ENCODE measurements at regions not wholly inside any gene's neighbourhood (a gene's known extent, or its start where the extent isn't known, plus 50 kb on each side); places are given as distances from the start of the nearest gene placed in this dataset.
"Not testable (repeated sequence)": the region's sequence is repeated elsewhere in the genome, so short reads cannot be mapped to it uniquely, and the experiment has no call there.

GRCh38 chr7:65572581-65572980 is 198.9 kb downstream of the ZNF92 start:
- TF ChIP-seq, protein P1, sequence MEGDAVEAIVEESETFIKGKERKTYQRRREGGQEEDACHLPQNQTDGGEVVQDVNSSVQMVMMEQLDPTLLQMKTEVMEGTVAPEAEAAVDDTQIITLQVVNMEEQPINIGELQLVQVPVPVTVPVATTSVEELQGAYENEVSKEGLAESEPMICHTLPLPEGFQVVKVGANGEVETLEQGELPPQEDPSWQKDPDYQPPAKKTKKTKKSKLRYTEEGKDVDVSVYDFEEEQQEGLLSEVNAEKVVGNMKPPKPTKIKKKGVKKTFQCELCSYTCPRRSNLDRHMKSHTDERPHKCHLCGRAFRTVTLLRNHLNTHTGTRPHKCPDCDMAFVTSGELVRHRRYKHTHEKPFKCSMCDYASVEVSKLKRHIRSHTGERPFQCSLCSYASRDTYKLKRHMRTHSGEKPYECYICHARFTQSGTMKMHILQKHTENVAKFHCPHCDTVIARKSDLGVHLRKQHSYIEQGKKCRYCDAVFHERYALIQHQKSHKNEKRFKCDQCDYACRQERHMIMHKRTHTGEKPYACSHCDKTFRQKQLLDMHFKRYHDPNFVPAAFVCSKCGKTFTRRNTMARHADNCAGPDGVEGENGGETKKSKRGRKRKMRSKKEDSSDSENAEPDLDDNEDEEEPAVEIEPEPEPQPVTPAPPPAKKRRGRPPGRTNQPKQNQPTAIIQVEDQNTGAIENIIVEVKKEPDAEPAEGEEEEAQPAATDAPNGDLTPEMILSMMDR (IDR thresholded peaks at IDR 0.05) = not testable (repeated sequence)
- not testable (repeated sequence) for TF ChIP-seq EZH2 (IDR thresholded peaks at IDR 0.05; ENCODE audit: borderline replicate concordance, insufficient read depth, low read depth, low read length, poor library complexity, severe bottlenecking)

Data from B cell (primary cell).